Activated naive CD8-positive, alpha-beta T cell (primary cell): ENCODE measurements at regions not wholly inside any gene's neighbourhood (a gene's known extent, or its start where the extent isn't known, plus 50 kb on each side); places are given as distances from the start of the nearest gene placed in this dataset.

Source experiments
- H3K27ac Mint-ChIP-seq: one replicate; pipeline ENCODE4 v1.8.0; 2021; ENCODE audit warnings: mixed read lengths
- H3K27me3 Mint-ChIP-seq: one replicate; pipeline ENCODE4 v1.8.0; 2021; ENCODE audit warnings: mixed read lengths
- H3K36me3 Mint-ChIP-seq: one replicate; pipeline ENCODE4 v1.8.0; 2021; ENCODE audit warnings: mixed read lengths
- H3K4me1 Mint-ChIP-seq: one replicate; pipeline ENCODE4 v1.8.0; 2021; ENCODE audit warnings: low read depth, mixed read lengths
- H3K4me3 Mint-ChIP-seq: one replicate; pipeline ENCODE4 v1.8.0; 2021; ENCODE audit warnings: mild to moderate bottlenecking, mixed read lengths
- H3K9me3 Mint-ChIP-seq: one replicate; pipeline ENCODE4 v1.8.0; 2021; ENCODE audit warnings: low read depth, mixed read lengths

- Mint-ChIP-seq H3K9me3 (peaks cover 7% of the 10 kb centered on the region), H3K4me3 (no peak overlapping the region), H3K36me3 (peaks cover 16% of the 10 kb centered on the region), H3K27ac (peak overlapping the region; percentile 96), H3K27me3 (no peaks in the 10 kb centered on the region), H3K4me1 (peaks cover 88% of the 10 kb centered on the region)
Observed at GRCh38 chr2:196224756-196225155, 53.4 kb upstream of the STK17B start.

GRCh38 chr2:196225213-196225612 lies 53.8 kb upstream of the STK17B start:
- peak overlapping the region; percentile 64 for H3K4me3 Mint-ChIP-seq
- peaks cover 7% of the 10 kb centered on the region for H3K9me3 Mint-ChIP-seq
- H3K27ac Mint-ChIP-seq, result peak overlapping the region; percentile 96
- H3K36me3 Mint-ChIP-seq, result peaks cover 16% of the 10 kb centered on the region
- H3K27me3 Mint-ChIP-seq, result no peaks in the 10 kb centered on the region
- peaks cover 88% of the 10 kb centered on the region for H3K4me1 Mint-ChIP-seq

GRCh38 chr2:196226058-196226706 lies 54.8 kb upstream of the STK17B start:
- Mint-ChIP-seq H3K4me1 (peaks cover 86% of the 10 kb centered on the region), H3K27me3 (no peaks in the 10 kb centered on the region), H3K9me3 (peaks cover 7% of the 10 kb centered on the region), H3K4me3 (peak overlapping the region; percentile 72), H3K36me3 (peaks cover 16% of the 10 kb centered on the region), H3K27ac (peak overlapping the region; percentile 96)

- H3K4me1 Mint-ChIP-seq, result peaks cover 89% of the 10 kb centered on the region
Observed at GRCh38 chr2:196226707-196227065, 55.3 kb upstream of the STK17B start.

GRCh38 chr2:196229013-196229412 lies 57.6 kb upstream of the STK17B start:
- peak overlapping the region; percentile 41 for H3K4me3 Mint-ChIP-seq
- no peaks in the 10 kb centered on the region for H3K27me3 Mint-ChIP-seq
- peak overlapping the region; percentile 96 for H3K27ac Mint-ChIP-seq
- peaks cover 4% of the 10 kb centered on the region for H3K9me3 Mint-ChIP-seq
- peaks cover 96% of the 10 kb centered on the region for H3K4me1 Mint-ChIP-seq
- H3K36me3 Mint-ChIP-seq, result peaks cover 6% of the 10 kb centered on the region

More at GRCh38 chr2:196226707-196227065, 55.3 kb upstream of the STK17B start:
- Mint-ChIP-seq H3K27ac (peak overlapping the region; percentile 96), H3K4me3 (peak overlapping the region; percentile 72), H3K36me3 (peaks cover 16% of the 10 kb centered on the region), H3K9me3 (peaks cover 7% of the 10 kb centered on the region), H3K27me3 (no peaks in the 10 kb centered on the region)

- peak overlapping the region; percentile 98 for H3K27ac Mint-ChIP-seq
- peaks cover 4% of the 10 kb centered on the region for H3K9me3 Mint-ChIP-seq
- no peaks in the 10 kb centered on the region for H3K27me3 Mint-ChIP-seq
- peak overlapping the region; percentile 73 for H3K4me3 Mint-ChIP-seq
- H3K4me1 Mint-ChIP-seq, result peaks cover 96% of the 10 kb centered on the region
- H3K36me3 Mint-ChIP-seq, result peaks cover 4% of the 10 kb centered on the region
Observed at GRCh38 chr2:196230061-196230854, 58.9 kb upstream of the STK17B start.

- no peaks in the 10 kb centered on the region for H3K27me3 Mint-ChIP-seq
- no peaks in the 10 kb centered on the region for H3K36me3 Mint-ChIP-seq
- H3K4me3 Mint-ChIP-seq, result peak overlapping the region; percentile 30
Observed at GRCh38 chr2:196233021-196233804, 61.8 kb upstream of the STK17B start.

GRCh38 chr2:196233805-196234475 lies 62.6 kb upstream of the STK17B start:
- peak overlapping the region; percentile 93 for H3K27ac Mint-ChIP-seq
- peaks cover 94% of the 10 kb centered on the region for H3K4me1 Mint-ChIP-seq
- peak overlapping the region; percentile 46 for H3K4me3 Mint-ChIP-seq
- no peaks in the 10 kb centered on the region for H3K27me3 Mint-ChIP-seq
- no peaks in the 10 kb centered on the region for H3K36me3 Mint-ChIP-seq
- no peaks in the 10 kb centered on the region for H3K9me3 Mint-ChIP-seq

More at GRCh38 chr2:196233021-196233804, 61.8 kb upstream of the STK17B start:
- H3K9me3 Mint-ChIP-seq, result no peaks in the 10 kb centered on the region
- peak overlapping the region; percentile 93 for H3K27ac Mint-ChIP-seq
- H3K4me1 Mint-ChIP-seq, result peaks cover 94% of the 10 kb centered on the region

GRCh38 chr2:196234672-196235071 lies 63.3 kb upstream of the STK17B start:
- Mint-ChIP-seq H3K4me3 (peak overlapping the region; percentile 66), H3K27me3 (no peaks in the 10 kb centered on the region), H3K9me3 (no peaks in the 10 kb centered on the region), H3K27ac (peak overlapping the region; percentile 93), H3K4me1 (peaks cover 96% of the 10 kb centered on the region), H3K36me3 (no peaks in the 10 kb centered on the region)

GRCh38 chr2:196238836-196239380 lies 67.5 kb upstream of the STK17B start:
- no peaks in the 10 kb centered on the region for H3K36me3 Mint-ChIP-seq
- no peaks in the 10 kb centered on the region for H3K9me3 Mint-ChIP-seq
- no peaks in the 10 kb centered on the region for H3K27me3 Mint-ChIP-seq
- peaks cover 89% of the 10 kb centered on the region for H3K4me1 Mint-ChIP-seq
- peak overlapping the region; percentile 99 for H3K27ac Mint-ChIP-seq
- H3K4me3 Mint-ChIP-seq, result peak overlapping the region; percentile 82

- Mint-ChIP-seq H3K36me3 (no peaks in the 10 kb centered on the region), H3K27me3 (no peaks in the 10 kb centered on the region), H3K4me1 (peaks cover 87% of the 10 kb centered on the region), H3K4me3 (peak overlapping the region; percentile 82), H3K9me3 (no peaks in the 10 kb centered on the region), H3K27ac (peak overlapping the region; percentile 99)
Observed at GRCh38 chr2:196239622-196240587, 68.5 kb upstream of the STK17B start.

- Mint-ChIP-seq H3K27me3 (no peaks in the 10 kb centered on the region), H3K9me3 (no peaks in the 10 kb centered on the region), H3K27ac (peak overlapping the region; percentile 100), H3K4me3 (peak overlapping the region; percentile 86), H3K36me3 (no peaks in the 10 kb centered on the region), H3K4me1 (peaks cover 88% of the 10 kb centered on the region)
Observed at GRCh38 chr2:196241175-196241574, 69.8 kb upstream of the STK17B start.

GRCh38 chr2:196242131-196242620 lies 70.8 kb upstream of the STK17B start:
- Mint-ChIP-seq H3K36me3 (no peaks in the 10 kb centered on the region), H3K27me3 (no peaks in the 10 kb centered on the region), H3K9me3 (no peaks in the 10 kb centered on the region), H3K4me1 (peaks cover 79% of the 10 kb centered on the region), H3K4me3 (peak overlapping the region; percentile 86), H3K27ac (peak overlapping the region; percentile 100)
